NCI-H146 (cell line): ENCODE measurements at regions not wholly inside any gene's neighbourhood (a gene's known extent, or its start where the extent isn't known, plus 50 kb on each side); places are given as distances from the start of the nearest gene placed in this dataset.
A peak's percentile ranks its signal among the peaks of the same experiment; 100 is the strongest.
"Not testable (repeated sequence)": the region's sequence is repeated elsewhere in the genome, so short reads cannot be mapped to it uniquely, and the experiment has no call there.

ENCODE experiments used
- DNase-seq: peaks from one replicate; lab custom pipeline; 2025; lab: John Stamatoyannopoulos, UW

GRCh38 chr11:109480251-109480650 is 58.3 kb downstream of the C11orf87 start:
- no peak for DNase-seq

GRCh38 chr11:109486129-109486528 is 64.1 kb downstream of the C11orf87 start:
- DNase-seq: peak; percentile 97

- DNase-seq: no peak
Observed at GRCh38 chr11:109490953-109491635, 69.1 kb downstream of the C11orf87 start.

GRCh38 chr11:109506115-109506514 is 84.1 kb downstream of the C11orf87 start:
- DNase-seq: no peak

- DNase-seq: no peak
Observed at GRCh38 chr11:109507331-109507730, 85.3 kb downstream of the C11orf87 start.

DNA sequence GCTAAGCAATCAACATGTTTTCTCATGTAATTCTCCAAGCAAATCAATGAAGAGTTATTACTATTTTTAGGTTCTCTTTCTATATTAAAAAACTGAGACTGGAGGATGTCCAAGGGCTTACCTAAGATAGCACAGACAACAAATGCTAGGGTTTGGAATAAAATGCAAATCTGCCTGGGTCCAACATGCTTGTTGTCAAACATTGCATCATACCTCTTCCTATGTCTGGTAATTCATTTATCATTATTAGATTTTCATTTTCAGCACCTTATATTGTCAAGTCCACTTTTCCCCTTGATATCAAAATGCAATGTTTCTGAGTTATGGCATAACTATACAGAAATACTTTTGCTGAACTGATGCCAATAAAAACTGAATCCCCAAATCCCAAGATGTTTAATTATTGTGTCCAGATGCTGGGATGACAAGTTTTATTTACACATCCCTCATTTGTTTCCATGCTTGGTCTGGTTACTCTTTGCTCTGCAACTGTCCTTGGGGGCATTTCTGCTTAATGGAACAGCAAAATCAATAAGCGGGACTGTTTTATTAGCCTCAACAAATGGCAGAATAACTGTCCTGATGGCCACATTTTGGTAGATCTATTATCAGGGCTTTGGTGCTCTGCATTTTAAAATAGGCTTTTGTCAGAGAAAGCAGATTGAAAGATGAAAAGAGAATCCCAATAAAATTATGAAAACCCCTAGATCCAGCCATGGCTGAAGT is 86.0 kb downstream of the C11orf87 start:
- DNase-seq: peak; percentile 73

DNA sequence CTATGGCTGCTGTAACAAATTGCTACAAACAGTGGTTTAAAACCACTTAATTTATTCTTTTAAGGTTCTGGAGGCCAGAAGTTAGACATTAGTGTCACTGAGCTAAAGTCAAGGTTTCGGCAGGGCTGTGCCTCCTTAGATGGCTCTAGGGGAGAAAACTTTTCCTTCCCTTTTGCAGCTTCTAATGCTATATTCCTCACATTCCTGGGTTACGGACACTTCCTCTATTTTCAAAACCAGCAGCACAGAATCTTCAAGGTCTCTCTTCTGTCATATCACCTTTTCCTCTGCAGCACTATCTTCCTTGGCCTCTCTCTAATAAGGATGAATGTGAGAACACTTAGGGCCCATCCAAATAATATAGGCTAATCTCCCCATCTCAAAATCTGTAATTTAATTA is 87.0 kb downstream of the C11orf87 start:
- DNase-seq: no peak

GRCh38 chr11:109510316-109510715 is 88.3 kb downstream of the C11orf87 start:
- no peak for DNase-seq

DNA sequence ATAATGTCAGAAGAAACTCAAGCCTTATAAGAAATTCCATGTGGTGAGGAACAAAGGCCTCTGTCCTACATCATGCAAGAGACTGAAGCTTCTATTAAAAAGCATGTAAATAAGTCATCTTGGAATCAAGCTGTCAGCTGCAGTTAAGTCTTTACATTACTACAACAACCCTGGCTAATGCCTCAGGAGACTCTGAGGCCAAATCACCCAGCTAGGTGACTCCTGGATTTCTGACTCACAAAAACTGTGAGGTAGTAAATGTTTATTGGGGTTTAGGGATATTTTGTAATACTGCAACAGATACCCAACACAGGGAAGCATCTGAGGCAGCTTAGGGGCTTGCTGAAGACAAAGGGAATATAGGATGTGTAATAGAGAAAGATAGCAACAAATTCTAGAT is 89.6 kb downstream of the C11orf87 start:
- DNase-seq: no peak

DNA sequence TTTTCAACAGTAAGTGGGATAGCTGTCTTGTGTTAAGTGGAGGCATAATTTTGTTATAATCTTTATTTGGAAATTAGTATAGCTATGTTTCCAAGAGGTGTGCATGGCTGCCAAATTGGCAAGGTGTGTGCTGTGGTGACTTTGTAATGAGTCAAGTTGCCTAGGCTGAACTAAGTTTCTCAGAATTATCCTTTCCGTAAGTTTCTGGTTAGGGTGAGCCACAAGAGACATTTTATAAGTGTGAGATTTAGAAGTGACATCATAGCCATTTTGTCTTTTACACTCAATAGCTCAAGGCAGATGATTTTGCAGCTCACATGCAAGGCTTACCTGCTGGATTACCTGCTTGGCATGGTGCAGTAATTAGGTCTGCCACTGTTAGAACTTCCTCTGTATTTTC is 90.3 kb downstream of the C11orf87 start:
- DNase-seq: no peak

DNA sequence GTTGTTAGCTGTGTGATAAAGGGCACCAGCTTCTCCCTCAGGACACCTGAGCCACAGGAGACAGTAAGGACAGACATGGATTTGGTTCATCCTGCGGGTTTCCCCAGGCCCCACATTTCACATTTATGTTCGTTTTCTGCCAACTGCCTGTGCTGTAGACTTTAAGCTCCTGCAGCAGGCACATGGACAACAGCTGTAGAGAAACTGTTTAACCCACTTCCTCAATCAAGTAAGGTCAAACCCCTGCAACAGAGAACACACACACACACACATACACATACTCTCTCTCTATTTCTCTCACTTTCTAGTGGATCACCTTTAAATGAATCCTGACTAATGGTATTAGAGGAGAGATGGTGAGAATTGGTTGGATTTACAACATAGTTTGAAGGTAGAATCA is 90.7 kb downstream of the C11orf87 start:
- DNase-seq: no peak

DNA sequence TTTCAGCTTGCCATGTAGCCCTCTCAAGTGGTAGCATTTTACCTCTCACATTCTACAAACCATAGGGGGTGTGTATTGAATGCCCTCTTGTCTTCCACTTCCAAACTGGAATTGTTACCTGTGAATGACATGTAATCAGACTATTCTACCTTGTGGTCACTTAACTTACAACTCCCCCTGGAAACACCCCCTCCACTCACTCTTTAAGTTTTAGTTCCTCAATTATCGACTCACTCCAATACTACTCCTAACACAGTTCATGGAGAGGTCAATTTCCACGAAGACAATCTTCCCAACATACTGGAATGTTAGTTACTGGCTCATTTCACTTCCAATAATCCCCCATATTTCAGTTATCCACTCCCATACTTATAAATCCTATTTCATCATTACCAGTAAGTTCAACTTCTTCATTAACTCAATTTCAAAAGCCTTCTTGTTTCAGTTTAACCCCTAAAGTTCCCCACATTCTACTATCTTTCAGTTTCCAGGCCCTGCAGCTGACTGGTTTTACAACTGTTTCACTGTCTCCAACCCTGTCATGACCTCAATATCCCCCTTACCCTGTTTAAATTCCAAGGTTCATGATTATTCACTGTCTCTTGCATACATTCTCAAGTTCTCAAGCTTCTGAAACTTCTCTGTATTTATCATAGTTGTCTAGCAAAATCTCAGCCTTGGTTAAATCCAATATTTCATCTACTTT is 92.5 kb downstream of the C11orf87 start:
- DNase-seq: no peak

- no peak for DNase-seq
Observed at GRCh38 chr11:109519253-109519652, 97.3 kb downstream of the C11orf87 start.

GRCh38 chr11:109521571-109522086 is 99.6 kb downstream of the C11orf87 start:
- DNase-seq: no peak

- no peak for DNase-seq
Observed at GRCh38 chr11:109522116-109522755, 100.2 kb downstream of the C11orf87 start.

GRCh38 chr11:109525636-109526035 is 103.6 kb downstream of the C11orf87 start:
- not testable (repeated sequence) for DNase-seq

DNA sequence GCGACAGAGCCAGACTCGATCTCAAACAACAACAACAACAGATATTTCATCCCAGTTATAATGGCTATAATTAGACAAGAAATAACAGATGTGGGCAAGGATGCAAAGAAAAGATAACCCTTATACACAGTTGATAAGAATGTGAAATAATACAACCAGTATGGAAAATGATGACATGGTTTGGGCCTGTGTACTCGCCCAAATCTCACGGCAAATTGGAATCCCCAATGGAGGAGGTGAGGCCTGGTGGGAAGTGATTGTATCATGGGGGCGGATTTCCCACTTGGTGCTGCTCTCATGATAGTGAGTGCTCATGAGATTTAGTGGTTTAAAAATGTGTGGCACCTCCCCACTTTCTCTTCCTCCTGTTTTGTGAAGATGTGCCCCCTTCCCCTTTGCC is 104.1 kb downstream of the C11orf87 start:
- no peak for DNase-seq

DNA sequence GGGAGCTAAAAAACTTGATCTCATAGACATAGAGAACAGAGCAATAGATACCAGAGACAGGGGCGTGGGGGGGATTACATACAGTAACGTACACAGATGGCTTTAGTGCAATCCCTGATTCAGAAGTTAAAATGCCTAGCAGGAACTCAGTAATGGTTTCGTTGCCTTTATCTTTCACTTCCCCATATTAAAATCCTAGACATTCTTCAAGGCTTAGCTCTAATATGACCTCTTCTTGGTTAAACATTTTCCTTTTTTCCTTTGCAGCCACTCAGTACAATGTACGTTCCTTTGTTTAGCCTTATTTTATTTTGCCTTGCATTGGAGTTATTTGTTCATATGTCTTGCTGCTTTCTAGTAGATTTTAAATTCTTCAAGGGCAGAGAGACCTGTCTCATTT is 104.9 kb downstream of the C11orf87 start:
- DNase-seq: no peak

- DNase-seq: no peak
Observed at GRCh38 chr11:109527496-109527895, 105.5 kb downstream of the C11orf87 start.

DNA sequence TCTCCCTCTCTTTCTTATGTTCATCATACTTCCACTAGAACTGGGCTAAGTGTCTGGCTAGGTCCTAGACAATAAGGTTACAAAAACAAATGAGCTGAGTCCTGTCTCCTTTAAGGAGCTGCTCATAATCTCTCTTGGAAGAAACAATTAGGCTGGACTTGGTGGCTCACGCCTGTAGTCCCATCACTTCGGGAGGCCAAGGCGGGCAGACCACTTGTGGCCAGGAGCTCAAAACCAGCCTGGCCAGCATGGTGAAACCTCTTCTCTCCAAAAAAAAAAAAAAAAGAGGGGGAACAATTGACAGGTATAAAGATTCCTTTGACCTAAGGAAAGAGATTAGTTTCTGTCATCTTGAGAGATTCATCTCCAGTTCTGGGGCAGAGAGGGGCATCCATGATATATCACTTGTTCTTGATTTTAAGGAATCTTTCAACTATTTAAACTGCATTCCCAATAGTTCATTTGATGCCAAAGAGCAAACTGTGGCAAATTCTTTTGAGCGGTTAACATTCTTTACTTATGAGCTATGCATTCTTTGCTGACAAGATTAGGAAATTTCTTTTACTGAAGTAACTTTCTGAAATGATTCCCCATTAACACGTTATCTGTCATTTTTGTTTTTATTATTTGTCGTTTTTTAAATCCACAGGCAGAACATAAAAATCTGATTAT is 125.5 kb downstream of the C11orf87 start:
- no peak for DNase-seq

DNA sequence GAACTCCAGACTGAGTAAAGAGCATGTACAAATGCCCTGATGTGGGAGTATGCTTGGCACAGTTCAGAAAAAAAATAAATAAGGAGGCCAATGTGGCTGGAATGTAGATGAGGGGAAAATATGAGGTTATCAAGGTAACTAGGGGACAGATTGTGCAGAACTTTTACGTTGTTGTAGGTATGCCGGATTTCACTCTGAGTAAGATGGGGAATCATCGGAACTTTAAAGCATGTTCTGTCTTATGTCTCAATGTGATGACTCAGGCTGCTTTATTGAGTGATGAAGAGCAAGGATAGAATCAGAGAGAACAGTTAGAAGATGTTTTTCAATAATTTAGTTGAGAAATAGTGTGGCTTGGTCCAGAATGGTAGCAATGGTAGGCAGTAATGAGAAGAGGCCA is 130.4 kb downstream of the C11orf87 start:
- no peak for DNase-seq

DNA sequence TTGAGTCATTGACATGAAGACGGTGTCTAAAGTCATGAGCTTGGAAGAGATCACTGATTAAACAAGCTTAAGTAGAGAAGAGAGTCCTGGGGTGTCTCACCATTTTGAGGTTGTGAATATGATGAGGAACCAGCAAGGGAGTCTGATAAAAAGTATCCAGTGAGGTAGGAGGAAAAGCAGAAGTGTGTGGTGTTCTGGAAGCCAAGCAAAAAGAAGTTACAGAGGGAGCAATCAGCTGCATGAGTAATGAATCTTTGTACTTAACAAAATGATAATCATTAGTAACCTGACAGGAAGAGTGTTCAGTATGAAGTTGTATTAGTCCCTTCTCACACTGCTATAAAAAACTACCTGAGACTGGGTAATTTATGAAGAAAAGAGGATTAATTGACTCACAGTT is 131.3 kb downstream of the C11orf87 start:
- no peak for DNase-seq
